ENCODE measurements at regions not wholly inside any gene's neighbourhood (a gene's known extent, or its start where the extent isn't known, plus 50 kb on each side); places are given as distances from the start of the nearest gene placed in this dataset.

- Mint-ChIP-seq H3K36me3 (no peaks in the 10 kb centered on the region), H3K27me3 (no peaks in the 10 kb centered on the region), H3K27ac (no peak overlapping the region), H3K4me1 (no peaks in the 10 kb centered on the region), H3K9me3 (peaks cover 0 to 15% (median 12%) of the 10 kb centered on the region in 8 donors), H3K4me3 (no peak overlapping the region)
- Histone ChIP-seq H3K27me3 (ENCODE audit: insufficient read depth, low read length) (no peaks in the 10 kb centered on the region), H3K4me1 (ENCODE audit: insufficient read depth, low read length) (no peaks in the 10 kb centered on the region), H3K36me3 (ENCODE audit: insufficient read depth, low read length) (no peaks in the 10 kb centered on the region), H3K27ac (ENCODE audit: low read depth, low read length) (no peak overlapping the region), H3K4me3 (ENCODE audit: low read length in 2 of 2) (no peak overlapping the region), H3K9me3 (ENCODE audit: control insufficient read depth in 1 of 2, low read length in 2 of 2) (no peaks in the 10 kb centered on the region)
- DNase-seq = no peak
- intact Hi-C loops (cut with micrococcal nuclease) = no loop called here
- ChIA-PET POLR2A (ENCODE audit: partially characterized antibody) (no interaction called here), CTCF (ENCODE audit: partially characterized antibody) (no interaction called here)
These were observed 1292.1 kb upstream of the PIK3C3 start for GRCh38 chr18:40662898-40663437.

GRCh38 chr18:40653682-40654081 lies 1301.4 kb upstream of the PIK3C3 start:
- H3K36me3 ChIP-seq (ENCODE audit: insufficient read depth, low read length) = no peaks in the 10 kb centered on the region
- peaks cover 3 to 37% (median 9%) of the 10 kb centered on the region in 8 donors for H3K9me3 Mint-ChIP-seq
- DNase-seq = no peak
- H3K27ac Mint-ChIP-seq = no peak overlapping the region
- no peaks in the 10 kb centered on the region for H3K36me3 Mint-ChIP-seq
- no peak overlapping the region for H3K4me3 ChIP-seq (ENCODE audit: low read length in 2 of 2)
- H3K4me3 Mint-ChIP-seq = no peak overlapping the region
- H3K4me1 ChIP-seq (ENCODE audit: insufficient read depth, low read length) = no peaks in the 10 kb centered on the region
- ChIA-PET CTCF (ENCODE audit: partially characterized antibody) (no interaction called here), POLR2A (ENCODE audit: partially characterized antibody) (no interaction called here)
- no peak overlapping the region for H3K27ac ChIP-seq (ENCODE audit: low read depth, low read length)
- no peaks in the 10 kb centered on the region for H3K27me3 ChIP-seq (ENCODE audit: insufficient read depth, low read length)
- no peaks in the 10 kb centered on the region for H3K4me1 Mint-ChIP-seq
- H3K9me3 ChIP-seq (ENCODE audit: control insufficient read depth in 1 of 2, low read length in 2 of 2) = no peaks in the 10 kb centered on the region
- intact Hi-C loops (cut with micrococcal nuclease) = no loop called here
- H3K27me3 Mint-ChIP-seq = no peaks in the 10 kb centered on the region

- no peaks in the 10 kb centered on the region for H3K36me3 ChIP-seq (ENCODE audit: insufficient read depth, low read length)
- no peaks in the 10 kb centered on the region for H3K27me3 ChIP-seq (ENCODE audit: insufficient read depth, low read length)
- intact Hi-C loops (cut with micrococcal nuclease) = no loop called here
- no peak overlapping the region for H3K27ac ChIP-seq (ENCODE audit: low read depth, low read length)
- H3K4me3 ChIP-seq (ENCODE audit: low read length in 2 of 2) = no peak overlapping the region
- POLR2A ChIA-PET (ENCODE audit: partially characterized antibody) = no interaction called here
- no peak overlapping the region for H3K4me3 Mint-ChIP-seq
- H3K27ac Mint-ChIP-seq = no peak overlapping the region
- CTCF ChIA-PET (ENCODE audit: partially characterized antibody) = no interaction called here
- peaks cover 3 to 29% (median 9%) of the 10 kb centered on the region in 8 donors for H3K9me3 Mint-ChIP-seq
- no peaks in the 10 kb centered on the region for H3K27me3 Mint-ChIP-seq
- H3K36me3 Mint-ChIP-seq = no peaks in the 10 kb centered on the region
- no peaks in the 10 kb centered on the region for H3K4me1 ChIP-seq (ENCODE audit: insufficient read depth, low read length)
- DNase-seq = no peak
- H3K4me1 Mint-ChIP-seq = no peaks in the 10 kb centered on the region
- H3K9me3 ChIP-seq (ENCODE audit: control insufficient read depth in 1 of 2, low read length in 2 of 2) = no peaks in the 10 kb centered on the region
These were observed 1302.7 kb upstream of the PIK3C3 start for GRCh38 chr18:40652321-40652720.

GRCh38 chr18:40651163-40651562 lies 1303.9 kb upstream of the PIK3C3 start:
- Mint-ChIP-seq H3K27me3 (no peaks in the 10 kb centered on the region), H3K36me3 (no peaks in the 10 kb centered on the region), H3K9me3 (peaks cover 3 to 28% (median 11%) of the 10 kb centered on the region in 8 donors), H3K4me1 (no peaks in the 10 kb centered on the region), H3K4me3 (no peak overlapping the region), H3K27ac (no peak overlapping the region)
- Histone ChIP-seq H3K9me3 (ENCODE audit: control insufficient read depth in 1 of 2, low read length in 2 of 2) (no peaks in the 10 kb centered on the region), H3K4me1 (ENCODE audit: insufficient read depth, low read length) (no peaks in the 10 kb centered on the region), H3K27ac (ENCODE audit: low read depth, low read length) (no peak overlapping the region), H3K27me3 (ENCODE audit: insufficient read depth, low read length) (no peaks in the 10 kb centered on the region), H3K36me3 (ENCODE audit: insufficient read depth, low read length) (no peaks in the 10 kb centered on the region), H3K4me3 (ENCODE audit: low read length in 2 of 2) (no peak overlapping the region)
- no peak for DNase-seq
- CTCF ChIA-PET (ENCODE audit: partially characterized antibody) = no interaction called here
- POLR2A ChIA-PET (ENCODE audit: partially characterized antibody) = no interaction called here
- intact Hi-C loops (cut with micrococcal nuclease) = no loop called here

- H3K27ac ChIP-seq (ENCODE audit: low read depth, low read length) = no peak overlapping the region
- H3K4me1 ChIP-seq (ENCODE audit: insufficient read depth, low read length) = no peaks in the 10 kb centered on the region
- Mint-ChIP-seq H3K4me3 (no peak overlapping the region), H3K27me3 (no peaks in the 10 kb centered on the region), H3K9me3 (peaks cover 0 to 26% (median 8%) of the 10 kb centered on the region in 8 donors), H3K36me3 (no peaks in the 10 kb centered on the region), H3K27ac (no peak overlapping the region), H3K4me1 (no peaks in the 10 kb centered on the region)
- intact Hi-C loops (cut with micrococcal nuclease) = no loop called here
- no peaks in the 10 kb centered on the region for H3K27me3 ChIP-seq (ENCODE audit: insufficient read depth, low read length)
- H3K36me3 ChIP-seq (ENCODE audit: insufficient read depth, low read length) = no peaks in the 10 kb centered on the region
- H3K9me3 ChIP-seq (ENCODE audit: control insufficient read depth in 1 of 2, low read length in 2 of 2) = no peaks in the 10 kb centered on the region
- no peak overlapping the region for H3K4me3 ChIP-seq (ENCODE audit: low read length in 2 of 2)
- POLR2A ChIA-PET (ENCODE audit: partially characterized antibody) = no interaction called here
- DNase-seq = no peak
- CTCF ChIA-PET (ENCODE audit: partially characterized antibody) = no interaction called here
These were observed 1312.3 kb upstream of the PIK3C3 start for GRCh38 chr18:40642692-40643229.

GRCh38 chr18:40631319-40631718 lies 1323.7 kb upstream of the PIK3C3 start:
- CTCF ChIA-PET (ENCODE audit: partially characterized antibody) = no interaction called here
- Mint-ChIP-seq H3K4me1 (no peaks in the 10 kb centered on the region), H3K4me3 (no peak overlapping the region), H3K36me3 (no peaks in the 10 kb centered on the region), H3K9me3 (peaks cover 0 to 24% (median 13%) of the 10 kb centered on the region in 8 donors), H3K27me3 (no peaks in the 10 kb centered on the region), H3K27ac (no peak overlapping the region)
- Histone ChIP-seq H3K9me3 (ENCODE audit: control insufficient read depth in 1 of 2, low read length in 2 of 2) (no peaks in the 10 kb centered on the region), H3K4me3 (ENCODE audit: low read length in 2 of 2) (no peak overlapping the region), H3K27ac (ENCODE audit: low read depth, low read length) (no peak overlapping the region), H3K27me3 (ENCODE audit: insufficient read depth, low read length) (no peaks in the 10 kb centered on the region), H3K4me1 (ENCODE audit: insufficient read depth, low read length) (no peaks in the 10 kb centered on the region), H3K36me3 (ENCODE audit: insufficient read depth, low read length) (no peaks in the 10 kb centered on the region)
- intact Hi-C loops (cut with micrococcal nuclease) = no loop called here
- DNase-seq = no peak
- POLR2A ChIA-PET (ENCODE audit: partially characterized antibody) = no interaction called here

GRCh38 chr18:40630496-40630895 lies 1324.5 kb upstream of the PIK3C3 start:
- H3K27me3 Mint-ChIP-seq = no peaks in the 10 kb centered on the region
- no peak for DNase-seq
- no peaks in the 10 kb centered on the region for H3K36me3 Mint-ChIP-seq
- Histone ChIP-seq H3K4me3 (ENCODE audit: low read length in 2 of 2) (no peak overlapping the region), H3K9me3 (ENCODE audit: control insufficient read depth in 1 of 2, low read length in 2 of 2) (no peaks in the 10 kb centered on the region), H3K27me3 (ENCODE audit: insufficient read depth, low read length) (no peaks in the 10 kb centered on the region), H3K4me1 (ENCODE audit: insufficient read depth, low read length) (no peaks in the 10 kb centered on the region), H3K36me3 (ENCODE audit: insufficient read depth, low read length) (no peaks in the 10 kb centered on the region), H3K27ac (ENCODE audit: low read depth, low read length) (no peak overlapping the region)
- no peaks in the 10 kb centered on the region for H3K4me1 Mint-ChIP-seq
- peaks cover 0 to 23% (median 13%) of the 10 kb centered on the region in 8 donors for H3K9me3 Mint-ChIP-seq
- H3K4me3 Mint-ChIP-seq = no peak overlapping the region
- intact Hi-C loops (cut with micrococcal nuclease) = no loop called here
- ChIA-PET POLR2A (ENCODE audit: partially characterized antibody) (no interaction called here), CTCF (ENCODE audit: partially characterized antibody) (no interaction called here)
- H3K27ac Mint-ChIP-seq = no peak overlapping the region

GRCh38 chr18:40624959-40625358 lies 1330.1 kb upstream of the PIK3C3 start:
- intact Hi-C loops (cut with micrococcal nuclease) = no loop called here
- no peak overlapping the region for H3K27ac ChIP-seq (ENCODE audit: low read depth, low read length)
- CTCF ChIA-PET (ENCODE audit: partially characterized antibody) = no interaction called here
- Mint-ChIP-seq H3K27ac (no peak overlapping the region), H3K9me3 (peaks cover 0 to 27% (median 12%) of the 10 kb centered on the region in 8 donors), H3K27me3 (no peaks in the 10 kb centered on the region), H3K4me3 (no peak overlapping the region), H3K36me3 (no peaks in the 10 kb centered on the region), H3K4me1 (no peaks in the 10 kb centered on the region)
- H3K36me3 ChIP-seq (ENCODE audit: insufficient read depth, low read length) = no peaks in the 10 kb centered on the region
- no peak for DNase-seq
- H3K4me1 ChIP-seq (ENCODE audit: insufficient read depth, low read length) = no peaks in the 10 kb centered on the region
- H3K9me3 ChIP-seq (ENCODE audit: control insufficient read depth in 1 of 2, low read length in 2 of 2) = peaks cover 0 to 5% of the 10 kb centered on the region in 2 donors
- H3K27me3 ChIP-seq (ENCODE audit: insufficient read depth, low read length) = no peaks in the 10 kb centered on the region
- POLR2A ChIA-PET (ENCODE audit: partially characterized antibody) = no interaction called here
- H3K4me3 ChIP-seq (ENCODE audit: low read length in 2 of 2) = no peak overlapping the region

Data from CD4-positive, alpha-beta memory T cell (primary cell).